ENCODE measurements at regions not wholly inside any gene's neighbourhood (a gene's known extent, or its start where the extent isn't known, plus 50 kb on each side); places are given as distances from the start of the nearest gene placed in this dataset.

DNA sequence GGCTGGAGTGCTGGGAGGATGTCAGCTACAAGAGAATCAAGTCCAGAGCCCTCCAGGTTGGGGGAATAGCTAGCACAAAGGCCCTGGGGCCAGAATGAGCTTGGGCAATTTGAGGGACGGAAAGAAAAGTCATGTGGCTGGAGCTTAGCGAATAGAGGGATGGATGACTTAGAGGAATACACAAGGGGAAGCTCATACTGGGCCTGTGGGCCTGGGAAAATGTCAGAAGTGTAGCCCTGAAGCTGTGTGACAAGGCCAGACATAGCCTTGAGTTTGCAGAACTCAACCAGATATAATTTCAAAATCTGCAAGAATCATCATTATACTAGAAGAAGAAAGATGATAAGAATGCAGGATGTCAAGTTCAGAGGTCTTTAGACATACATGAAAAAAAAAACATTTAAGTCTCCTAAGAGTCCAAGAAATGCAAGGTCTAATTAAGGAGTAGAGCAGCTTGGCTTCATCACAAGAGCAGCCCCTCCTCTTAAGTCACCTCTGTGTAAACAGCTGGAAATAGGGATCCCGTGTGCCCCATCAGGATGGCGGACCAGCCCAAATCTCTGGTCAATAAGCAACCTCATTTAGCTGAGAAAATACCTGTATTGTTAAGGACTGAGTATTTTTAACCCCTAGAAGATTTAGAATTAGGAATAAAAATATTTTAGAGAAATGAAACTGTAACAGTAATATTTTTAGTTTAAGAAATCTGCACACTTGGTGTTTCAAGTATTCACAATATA lies 66.6 kb downstream of the ABCC12 start:
- intact Hi-C loops (cut with micrococcal nuclease; ENCODE audit: unreplicated experiment), result loop anchor here (5.0 kb wide), 1 partner anchor 1442 kb away; no protein-coding TSS in a partner anchor
- 3% methylated on average over 4 of the region's 4 CpGs for WGBS (ENCODE audit: low lambda C conversion rate)
- Histone ChIP-seq H3K27me3 (ENCODE audit: control insufficient read depth in 1 of 2, insufficient read depth in 2 of 2, low read length in 2 of 2) (peaks cover 2 to 51% of the 10 kb centered on the region in 2 experiments; a peak in 4 of 5 replicates), H3K4me2 (ENCODE audit: low read depth, low read length) (no peak overlapping the region), H3K9me3 (ENCODE audit: low read length) (no peaks in the 10 kb centered on the region), H3K36me3 (replicated peaks in 1 of 2; ENCODE audit: control insufficient read depth in 1 of 2, insufficient read depth in 2 of 2, low read length in 2 of 2) (no peaks in the 10 kb centered on the region), H2AFZ (ENCODE audit: low read length) (no peak overlapping the region), H4K20me1 (ENCODE audit: insufficient read depth, low read length) (no peaks in the 10 kb centered on the region), H3K79me2 (ENCODE audit: insufficient read depth, low read length) (no peaks in the 10 kb centered on the region), H3K4me3 (replicated peaks in 1 of 3; ENCODE audit: insufficient read depth in 1 of 3, low read depth in 2 of 3, low read length in 3 of 3) (no peak overlapping the region), H3K4me1 (ENCODE audit: insufficient read depth, low read length) (no peaks in the 10 kb centered on the region), H3K9ac (ENCODE audit: insufficient read depth, low read depth, low read length) (no peak overlapping the region), H3K27ac (ENCODE audit: extremely low read length, insufficient read depth, low read length) (no peak overlapping the region)
- ChIA-PET POLR2A (no interaction called here), CTCF (ENCODE audit: low intra/inter-chr PET ratio, low total read pairs) (no interaction called here)
- ATAC-seq, result no peak
- no TSS peak for BruUV-seq (replicated peaks)
- FAIRE-seq, result no peak
- no peak for DNase-seq (ENCODE audit: low spot score)
- in situ Hi-C loops (cut with HindIII; ENCODE audit: extremely low pct_ligation_motif_present, low pct_unique_long_range_greater_than_20kb), result no loop called here
- TF ChIP-seq ZNF253 (CRISPR knock-in tag; IDR thresholded peaks at IDR 0.05; ENCODE audit: borderline replicate concordance) (no peak), TP53 (CRISPR knock-in tag; conservative IDR thresholded peaks at IDR 0.05) (no peak), ZNF616 (CRISPR knock-in tag; IDR thresholded peaks at IDR 0.05; ENCODE audit: low read depth) (no peak), CSRNP2 (CRISPR knock-in tag; conservative IDR thresholded peaks at IDR 0.05; ENCODE audit: low read depth) (no peak), MBD4 (IDR thresholded peaks at IDR 0.05; ENCODE audit: borderline replicate concordance, low read length) (no peak), ZNF646 (CRISPR knock-in tag; IDR thresholded peaks at IDR 0.05) (no peak), HNRNPUL1 (IDR thresholded peaks at IDR 0.05; ENCODE audit: low read depth, low read length) (no peak), HMG20B (CRISPR knock-in tag; conservative IDR thresholded peaks at IDR 0.05) (no peak)
- TF ChIP-seq, protein P1, sequence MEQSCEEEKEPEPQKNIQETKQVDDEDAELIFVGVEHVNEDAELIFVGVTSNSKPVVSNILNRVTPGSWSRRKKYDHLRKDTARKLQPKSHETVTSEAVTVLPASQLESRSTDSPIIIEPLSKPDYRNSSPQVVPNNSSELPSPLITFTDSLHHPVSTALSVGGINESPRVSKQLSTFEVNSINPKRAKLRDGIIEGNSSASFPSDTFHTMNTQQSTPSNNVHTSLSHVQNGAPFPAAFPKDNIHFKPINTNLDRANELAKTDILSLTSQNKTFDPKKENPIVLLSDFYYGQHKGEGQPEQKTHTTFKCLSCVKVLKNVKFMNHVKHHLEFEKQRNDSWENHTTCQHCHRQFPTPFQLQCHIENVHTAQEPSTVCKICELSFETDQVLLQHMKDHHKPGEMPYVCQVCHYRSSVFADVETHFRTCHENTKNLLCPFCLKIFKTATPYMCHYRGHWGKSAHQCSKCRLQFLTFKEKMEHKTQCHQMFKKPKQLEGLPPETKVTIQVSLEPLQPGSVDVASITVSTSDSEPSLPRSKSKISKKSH (CRISPR knock-in tag; IDR thresholded peaks at IDR 0.05; ENCODE audit: borderline replicate concordance), result no peak
- TF ChIP-seq, protein P2, sequence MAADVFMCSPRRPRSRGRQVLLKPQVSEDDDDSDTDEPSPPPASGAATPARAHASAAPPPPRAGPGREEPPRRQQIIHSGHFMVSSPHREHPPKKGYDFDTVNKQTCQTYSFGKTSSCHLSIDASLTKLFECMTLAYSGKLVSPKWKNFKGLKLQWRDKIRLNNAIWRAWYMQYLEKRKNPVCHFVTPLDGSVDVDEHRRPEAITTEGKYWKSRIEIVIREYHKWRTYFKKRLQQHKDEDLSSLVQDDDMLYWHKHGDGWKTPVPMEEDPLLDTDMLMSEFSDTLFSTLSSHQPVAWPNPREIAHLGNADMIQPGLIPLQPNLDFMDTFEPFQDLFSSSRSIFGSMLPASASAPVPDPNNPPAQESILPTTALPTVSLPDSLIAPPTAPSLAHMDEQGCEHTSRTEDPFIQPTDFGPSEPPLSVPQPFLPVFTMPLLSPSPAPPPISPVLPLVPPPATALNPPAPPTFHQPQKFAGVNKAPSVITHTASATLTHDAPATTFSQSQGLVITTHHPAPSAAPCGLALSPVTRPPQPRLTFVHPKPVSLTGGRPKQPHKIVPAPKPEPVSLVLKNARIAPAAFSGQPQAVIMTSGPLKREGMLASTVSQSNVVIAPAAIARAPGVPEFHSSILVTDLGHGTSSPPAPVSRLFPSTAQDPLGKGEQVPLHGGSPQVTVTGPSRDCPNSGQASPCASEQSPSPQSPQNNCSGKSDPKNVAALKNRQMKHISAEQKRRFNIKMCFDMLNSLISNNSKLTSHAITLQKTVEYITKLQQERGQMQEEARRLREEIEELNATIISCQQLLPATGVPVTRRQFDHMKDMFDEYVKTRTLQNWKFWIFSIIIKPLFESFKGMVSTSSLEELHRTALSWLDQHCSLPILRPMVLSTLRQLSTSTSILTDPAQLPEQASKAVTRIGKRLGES (CRISPR knock-in tag; IDR thresholded peaks at IDR 0.05; ENCODE audit: borderline replicate concordance), result no peak
